ENCODE measurements at regions not wholly inside any gene's neighbourhood (a gene's known extent, or its start where the extent isn't known, plus 50 kb on each side); places are given as distances from the start of the nearest gene placed in this dataset.

- Histone ChIP-seq H3K4me1 (ENCODE audit: control insufficient read depth in 1 of 2, insufficient read depth in 2 of 2, low read length in 2 of 2) (no peaks in the 10 kb centered on the region), H3K9me3 (ENCODE audit: control insufficient read depth in 1 of 2, low read length in 2 of 2) (no peaks in the 10 kb centered on the region), H3K27me3 (ENCODE audit: low read depth, low read length) (no peaks in the 10 kb centered on the region), H3K4me3 (ENCODE audit: low read depth in 1 of 2, low read length in 2 of 2) (no peak overlapping the region), H3K36me3 (ENCODE audit: control insufficient read depth in 1 of 2, insufficient read depth in 2 of 2, low read length in 2 of 2) (no peaks in the 10 kb centered on the region), H3K27ac (ENCODE audit: low read length) (no peak overlapping the region)
These were observed 170.0 kb downstream of the NR2F2 start for GRCh38 chr15:96500508-96500907.

GRCh38 chr15:96501362-96501761, 170.9 kb downstream of the NR2F2 start:
- Histone ChIP-seq H3K36me3 (ENCODE audit: control insufficient read depth in 1 of 2, insufficient read depth in 2 of 2, low read length in 2 of 2) (no peaks in the 10 kb centered on the region), H3K4me3 (ENCODE audit: low read depth in 1 of 2, low read length in 2 of 2) (no peak overlapping the region), H3K4me1 (ENCODE audit: control insufficient read depth in 1 of 2, insufficient read depth in 2 of 2, low read length in 2 of 2) (no peaks in the 10 kb centered on the region), H3K9me3 (ENCODE audit: control insufficient read depth in 1 of 2, low read length in 2 of 2) (no peaks in the 10 kb centered on the region), H3K27me3 (ENCODE audit: low read depth, low read length) (no peaks in the 10 kb centered on the region), H3K27ac (ENCODE audit: low read length) (no peak overlapping the region)

- no peaks in the 10 kb centered on the region for H3K9me3 ChIP-seq (ENCODE audit: control insufficient read depth in 1 of 2, low read length in 2 of 2)
- no peak overlapping the region for H3K4me3 ChIP-seq (ENCODE audit: low read depth in 1 of 2, low read length in 2 of 2)
- H3K4me1 ChIP-seq (ENCODE audit: control insufficient read depth in 1 of 2, insufficient read depth in 2 of 2, low read length in 2 of 2) = no peaks in the 10 kb centered on the region
- no peak overlapping the region for H3K27ac ChIP-seq (ENCODE audit: low read length)
- no peaks in the 10 kb centered on the region for H3K27me3 ChIP-seq (ENCODE audit: low read depth, low read length)
- H3K36me3 ChIP-seq (ENCODE audit: control insufficient read depth in 1 of 2, insufficient read depth in 2 of 2, low read length in 2 of 2) = no peaks in the 10 kb centered on the region
These were observed 171.7 kb downstream of the NR2F2 start for GRCh38 chr15:96502196-96502595.

- Histone ChIP-seq H3K4me3 (ENCODE audit: low read depth in 1 of 2, low read length in 2 of 2) (no peak overlapping the region), H3K36me3 (ENCODE audit: control insufficient read depth in 1 of 2, insufficient read depth in 2 of 2, low read length in 2 of 2) (no peaks in the 10 kb centered on the region), H3K27ac (ENCODE audit: low read length) (no peak overlapping the region), H3K9me3 (ENCODE audit: control insufficient read depth in 1 of 2, low read length in 2 of 2) (no peaks in the 10 kb centered on the region), H3K4me1 (ENCODE audit: control insufficient read depth in 1 of 2, insufficient read depth in 2 of 2, low read length in 2 of 2) (no peaks in the 10 kb centered on the region), H3K27me3 (ENCODE audit: low read depth, low read length) (no peaks in the 10 kb centered on the region)
These were observed 172.8 kb downstream of the NR2F2 start for GRCh38 chr15:96503276-96503675.

- no peaks in the 10 kb centered on the region for H3K36me3 ChIP-seq (ENCODE audit: control insufficient read depth in 1 of 2, insufficient read depth in 2 of 2, low read length in 2 of 2)
- H3K27ac ChIP-seq (ENCODE audit: low read length) = no peak overlapping the region
- no peaks in the 10 kb centered on the region for H3K9me3 ChIP-seq (ENCODE audit: control insufficient read depth in 1 of 2, low read length in 2 of 2)
- no peaks in the 10 kb centered on the region for H3K27me3 ChIP-seq (ENCODE audit: low read depth, low read length)
- no peaks in the 10 kb centered on the region for H3K4me1 ChIP-seq (ENCODE audit: control insufficient read depth in 1 of 2, insufficient read depth in 2 of 2, low read length in 2 of 2)
- no peak overlapping the region for H3K4me3 ChIP-seq (ENCODE audit: low read depth in 1 of 2, low read length in 2 of 2)
These were observed 173.9 kb downstream of the NR2F2 start for GRCh38 chr15:96504371-96504770.

GRCh38 chr15:96505014-96505413, 174.5 kb downstream of the NR2F2 start:
- Histone ChIP-seq H3K27me3 (ENCODE audit: low read depth, low read length) (no peaks in the 10 kb centered on the region), H3K9me3 (ENCODE audit: control insufficient read depth in 1 of 2, low read length in 2 of 2) (no peaks in the 10 kb centered on the region), H3K27ac (ENCODE audit: low read length) (no peak overlapping the region), H3K4me3 (ENCODE audit: low read depth in 1 of 2, low read length in 2 of 2) (no peak overlapping the region), H3K36me3 (ENCODE audit: control insufficient read depth in 1 of 2, insufficient read depth in 2 of 2, low read length in 2 of 2) (no peaks in the 10 kb centered on the region), H3K4me1 (ENCODE audit: control insufficient read depth in 1 of 2, insufficient read depth in 2 of 2, low read length in 2 of 2) (no peaks in the 10 kb centered on the region)

- no peak overlapping the region for H3K27ac ChIP-seq (ENCODE audit: low read length)
- no peaks in the 10 kb centered on the region for H3K27me3 ChIP-seq (ENCODE audit: low read depth, low read length)
- no peaks in the 10 kb centered on the region for H3K36me3 ChIP-seq (ENCODE audit: control insufficient read depth in 1 of 2, insufficient read depth in 2 of 2, low read length in 2 of 2)
- H3K4me3 ChIP-seq (ENCODE audit: low read depth in 1 of 2, low read length in 2 of 2) = no peak overlapping the region
- no peaks in the 10 kb centered on the region for H3K4me1 ChIP-seq (ENCODE audit: control insufficient read depth in 1 of 2, insufficient read depth in 2 of 2, low read length in 2 of 2)
- H3K9me3 ChIP-seq (ENCODE audit: control insufficient read depth in 1 of 2, low read length in 2 of 2) = no peaks in the 10 kb centered on the region
These were observed 184.2 kb downstream of the NR2F2 start for GRCh38 chr15:96514607-96515285.

- Histone ChIP-seq H3K27me3 (ENCODE audit: low read depth, low read length) (no peaks in the 10 kb centered on the region), H3K27ac (ENCODE audit: low read length) (no peak overlapping the region)
These were observed 184.9 kb downstream of the NR2F2 start for GRCh38 chr15:96515371-96515770.

GRCh38 chr15:96521386-96521785, 190.9 kb downstream of the NR2F2 start:
- Histone ChIP-seq H3K27ac (ENCODE audit: low read length) (no peak overlapping the region), H3K9me3 (ENCODE audit: control insufficient read depth in 1 of 2, low read length in 2 of 2) (peaks cover 0 to 3% of the 10 kb centered on the region in 2 donors), H3K36me3 (ENCODE audit: control insufficient read depth in 1 of 2, insufficient read depth in 2 of 2, low read length in 2 of 2) (no peaks in the 10 kb centered on the region), H3K4me1 (ENCODE audit: control insufficient read depth in 1 of 2, insufficient read depth in 2 of 2, low read length in 2 of 2) (no peaks in the 10 kb centered on the region), H3K4me3 (ENCODE audit: low read depth in 1 of 2, low read length in 2 of 2) (no peak overlapping the region), H3K27me3 (ENCODE audit: low read depth, low read length) (no peaks in the 10 kb centered on the region)

More at GRCh38 chr15:96515371-96515770, 184.9 kb downstream of the NR2F2 start:
- no peak overlapping the region for H3K4me3 ChIP-seq (ENCODE audit: low read depth in 1 of 2, low read length in 2 of 2)
- no peaks in the 10 kb centered on the region for H3K4me1 ChIP-seq (ENCODE audit: control insufficient read depth in 1 of 2, insufficient read depth in 2 of 2, low read length in 2 of 2)
- no peaks in the 10 kb centered on the region for H3K36me3 ChIP-seq (ENCODE audit: control insufficient read depth in 1 of 2, insufficient read depth in 2 of 2, low read length in 2 of 2)
- H3K9me3 ChIP-seq (ENCODE audit: control insufficient read depth in 1 of 2, low read length in 2 of 2) = no peaks in the 10 kb centered on the region

- no peak overlapping the region for H3K27ac ChIP-seq (ENCODE audit: low read length)
- H3K9me3 ChIP-seq (ENCODE audit: control insufficient read depth in 1 of 2, low read length in 2 of 2) = peaks cover 0 to 3% of the 10 kb centered on the region in 2 donors
- no peaks in the 10 kb centered on the region for H3K4me1 ChIP-seq (ENCODE audit: control insufficient read depth in 1 of 2, insufficient read depth in 2 of 2, low read length in 2 of 2)
- no peaks in the 10 kb centered on the region for H3K27me3 ChIP-seq (ENCODE audit: low read depth, low read length)
- no peak overlapping the region for H3K4me3 ChIP-seq (ENCODE audit: low read depth in 1 of 2, low read length in 2 of 2)
- H3K36me3 ChIP-seq (ENCODE audit: control insufficient read depth in 1 of 2, insufficient read depth in 2 of 2, low read length in 2 of 2) = no peaks in the 10 kb centered on the region
These were observed 194.3 kb downstream of the NR2F2 start for GRCh38 chr15:96524676-96525417.

GRCh38 chr15:96535148-96535547, 204.6 kb downstream of the NR2F2 start:
- H3K36me3 ChIP-seq (ENCODE audit: control insufficient read depth in 1 of 2, insufficient read depth in 2 of 2, low read length in 2 of 2) = no peaks in the 10 kb centered on the region

More at GRCh38 chr15:96535148-96535547, 204.6 kb downstream of the NR2F2 start:
- Histone ChIP-seq H3K9me3 (ENCODE audit: control insufficient read depth in 1 of 2, low read length in 2 of 2) (no peaks in the 10 kb centered on the region), H3K4me3 (ENCODE audit: low read depth in 1 of 2, low read length in 2 of 2) (no peak overlapping the region), H3K4me1 (ENCODE audit: control insufficient read depth in 1 of 2, insufficient read depth in 2 of 2, low read length in 2 of 2) (no peaks in the 10 kb centered on the region), H3K27me3 (ENCODE audit: low read depth, low read length) (no peaks in the 10 kb centered on the region), H3K27ac (ENCODE audit: low read length) (no peak overlapping the region)
